VCaP (cell line): ENCODE measurements at regions not wholly inside any gene's neighbourhood (a gene's known extent, or its start where the extent isn't known, plus 50 kb on each side); places are given as distances from the start of the nearest gene placed in this dataset.

Source experiments
- H3K27ac ChIP-seq: fragments of 450-650 bp; 2 replicates; pipeline ENCODE4 v1.5.1; 2017
- CTCF ChIP-seq: fragments of 450-650 bp; conservative IDR thresholded peaks from 2 replicates; pipeline ENCODE4 v1.5.1; 2017; ENCODE audit warnings: mild to moderate bottlenecking, moderate library complexity

GRCh38 chr1:38337711-38338110 is 291.1 kb upstream of the POU3F1 start:
- H3K27ac ChIP-seq = no peak overlapping the region
- no peak for TF ChIP-seq CTCF

- H3K27ac ChIP-seq = no peak overlapping the region
- no peak for TF ChIP-seq CTCF
Measured at GRCh38 chr1:38336961-38337360, 290.4 kb upstream of the POU3F1 start.

- no peak for TF ChIP-seq CTCF
- H3K27ac ChIP-seq = no peak overlapping the region
Measured at GRCh38 chr1:38336301-38336923, 289.8 kb upstream of the POU3F1 start.

GRCh38 chr1:38334930-38335592 is 288.5 kb upstream of the POU3F1 start:
- H3K27ac ChIP-seq = no peak overlapping the region
- TF ChIP-seq CTCF = no peak

- H3K27ac ChIP-seq = no peak overlapping the region
- TF ChIP-seq CTCF = no peak
Measured at GRCh38 chr1:38332649-38333310, 286.2 kb upstream of the POU3F1 start.

- TF ChIP-seq CTCF = no peak
- no peak overlapping the region for H3K27ac ChIP-seq
Measured at GRCh38 chr1:38331496-38332210, 285.1 kb upstream of the POU3F1 start.

- no peak for TF ChIP-seq CTCF
- no peak overlapping the region for H3K27ac ChIP-seq
Measured at GRCh38 chr1:38330799-38331198, 284.2 kb upstream of the POU3F1 start.
